ENCODE measurements at regions not wholly inside any gene's neighbourhood (a gene's known extent, or its start where the extent isn't known, plus 50 kb on each side); places are given as distances from the start of the nearest gene placed in this dataset.

GRCh38 chr4:23456864-23457263 is 433.0 kb downstream of the PPARGC1A start:
- TF ChIP-seq PHTF2 (CRISPR knock-in tag; IDR thresholded peaks at IDR 0.05) (no peak), NR2F6 (CRISPR knock-in tag; IDR thresholded peaks at IDR 0.05) (no peak), HNRNPUL1 (IDR thresholded peaks at IDR 0.05; ENCODE audit: low read length) (no peak), GATAD2B (IDR thresholded peaks at IDR 0.05; ENCODE audit: borderline replicate concordance) (no peak), RBM25 (IDR thresholded peaks at IDR 0.05; ENCODE audit: low read depth, low read length, severe bottlenecking) (no peak), ZNF655 (CRISPR knock-in tag; IDR thresholded peaks at IDR 0.05) (no peak), ZNF436 (CRISPR knock-in tag; IDR thresholded peaks at IDR 0.05) (no peak), ERF (CRISPR knock-in tag; IDR thresholded peaks at IDR 0.05) (no peak), SRSF3 (IDR thresholded peaks at IDR 0.05; ENCODE audit: insufficient read depth, low read length) (no peak), ZNF134 (CRISPR knock-in tag; conservative IDR thresholded peaks at IDR 0.05) (no peak), CBX2 (IDR thresholded peaks at IDR 0.05; ENCODE audit: insufficient read depth, low read length, poor library complexity, severe bottlenecking) (no peak), ZKSCAN8 (CRISPR knock-in tag; IDR thresholded peaks at IDR 0.05) (no peak), TAL1 (IDR thresholded peaks at IDR 0.05) (no peak), SAP30 (IDR thresholded peaks at IDR 0.05; ENCODE audit: borderline replicate concordance, insufficient read depth, low read depth, low read length, poor library complexity, severe bottlenecking) (no peak), CREB5 (CRISPR knock-in tag; IDR thresholded peaks at IDR 0.05) (no peak), CHD2 (IDR thresholded peaks at IDR 0.05; ENCODE audit: low read depth, low read length) (no peak)
- no TSS peak for BruUV-seq (replicated peaks)
- Histone ChIP-seq H2AFZ (ENCODE audit: low read depth, low read length) (no peak overlapping the region), H4K20me1 (replicated peaks; ENCODE audit: control insufficient read depth, insufficient read depth, low read length) (no peaks in the 10 kb centered on the region), H3K9me3 (replicated peaks; ENCODE audit: control insufficient read depth, insufficient read depth, low read depth, low read length) (no peaks in the 10 kb centered on the region; the same call in 1 of the 2 replicates), H3K9me1 (ENCODE audit: control insufficient read depth, insufficient read depth, low read length) (no peaks in the 10 kb centered on the region), H3K27ac (ENCODE audit: extremely low read depth, low read depth, low read length) (no peak overlapping the region), H3K9ac (ENCODE audit: insufficient read depth in 1 of 2, low read depth in 2 of 2, low read length in 2 of 2) (no peak overlapping the region), H3K4me1 (replicated peaks in 1 of 2; ENCODE audit: control insufficient read depth in 2 of 2, insufficient read depth in 2 of 2, low read length in 2 of 2) (no peaks in the 10 kb centered on the region), H3K79me2 (ENCODE audit: control insufficient read depth, insufficient read depth, low read length) (no peaks in the 10 kb centered on the region), H3K4me3 (no peak overlapping the region), H3K36me3 (ENCODE audit: control insufficient read depth, insufficient read depth, low read length) (no peaks in the 10 kb centered on the region), H3K4me2 (ENCODE audit: insufficient read depth, low read length) (no peak overlapping the region), H3K27me3 (ENCODE audit: control insufficient read depth in 2 of 2, insufficient read depth in 2 of 2, low read length in 2 of 2) (no peaks in the 10 kb centered on the region)
- 26% methylated on average over 2 of the region's 2 CpGs for WGBS (ENCODE audit: insufficient coverage, low coverage, missing lambda C conversion rate)
- FAIRE-seq (no peak), DNase-seq (ENCODE audit: extremely low read depth in 1 of 4, low spot score in 3 of 4) (no peak), ATAC-seq (no peak)
- in situ Hi-C loops (cut with MboI), result no loop called here
- ChIA-PET CTCF (ENCODE audit: low intra/inter-chr PET ratio) (no interaction called here), POLR2A (no interaction called here)
- intact Hi-C loops (cut with micrococcal nuclease), result no loop called here

Data from K562 (cell line).